CD14-positive monocyte (primary cell): ENCODE measurements at regions not wholly inside any gene's neighbourhood (a gene's known extent, or its start where the extent isn't known, plus 50 kb on each side); places are given as distances from the start of the nearest gene placed in this dataset.

ENCODE experiments used
- DNase-seq, 3 donors: peaks; one replicate each; pipeline ENCODE4 v3.0.0-alpha.2; 2011 to 2022
- H2AFZ ChIP-seq: 2 replicates; pipeline ENCODE4 v1.6.0; 2012; ENCODE audit warnings: mild to moderate bottlenecking, low read depth, low read length, inconsistent platforms; ENCODE audit not compliant: insufficient read depth, poor library complexity, severe bottlenecking
- H3K27ac ChIP-seq, 2 donors: 1 replicate in 1 of 2; 2 replicates in 1 of 2; pipeline ENCODE4 v1.5.1; 2012 to 2013; ENCODE audit warnings: low read length in 2 of 2, control low read depth in 1 of 2, inconsistent platforms in 1 of 2, low read depth in 1 of 2, mild to moderate bottlenecking in 1 of 2
- H3K27me3 ChIP-seq, 2 donors: one replicate each; pipeline versions ENCODE4 v1.6.0 to v1.6.1; 2011 to 2013; ENCODE audit warnings: low read length in 2 of 2; ENCODE audit not compliant: control insufficient read depth in 2 of 2, insufficient read depth in 2 of 2
- H3K36me3 ChIP-seq, 2 donors: replicated peaks in 1 of 2; 1 replicate in 1 of 2; 2 replicates in 1 of 2; pipeline versions ENCODE4 v1.5.1 to v1.6.1; 2012 to 2013; ENCODE audit warnings: low read length in 2 of 2, control low read depth in 1 of 2, inconsistent platforms in 1 of 2, mild to moderate bottlenecking in 1 of 2; ENCODE audit not compliant: insufficient read depth in 2 of 2, control insufficient read depth in 1 of 2
- H3K4me1 ChIP-seq, 2 donors: 1 replicate in 1 of 2; 2 replicates in 1 of 2; pipeline versions ENCODE4 v1.5.1 to v1.6.1; 2012 to 2013; ENCODE audit warnings: low read length in 2 of 2, control low read depth in 1 of 2, inconsistent platforms in 1 of 2, mild to moderate bottlenecking in 1 of 2, moderate library complexity in 1 of 2; ENCODE audit not compliant: insufficient read depth in 2 of 2, control insufficient read depth in 1 of 2
- H3K4me2 ChIP-seq: replicated peaks from 2 replicates; pipeline ENCODE3; 2012; ENCODE audit warnings: low read length, moderate library complexity, mild to moderate bottlenecking; ENCODE audit not compliant: poor library complexity, severe bottlenecking; ENCODE audit errors: extremely low read depth
- H3K4me3 ChIP-seq, 3 experiments: fragments of 200-600 bp in 1 of 3; sonication (generic) in 1 of 3; replicated peaks in 1 of 3; 1 replicate in 2 of 3; 2 replicates in 1 of 3; pipeline ENCODE4 v1.5.1; 2011 to 2013; ENCODE audit warnings: low read length in 3 of 3, mild to moderate bottlenecking in 3 of 3, control low read depth in 2 of 3, low read depth in 2 of 3, inconsistent platforms in 1 of 3, moderate library complexity in 1 of 3
- H3K79me2 ChIP-seq: 2 replicates; pipeline ENCODE4 v1.6.0; 2012; ENCODE audit warnings: mild to moderate bottlenecking, control low read depth, inconsistent platforms, low read length, moderate library complexity; ENCODE audit not compliant: insufficient read depth
- H3K9ac ChIP-seq: 2 replicates; pipeline ENCODE4 v1.6.0; 2017; ENCODE audit warnings: low read length, mild to moderate bottlenecking; ENCODE audit not compliant: insufficient read depth, poor library complexity, severe bottlenecking
- H3K9me3 ChIP-seq, 2 donors: replicated peaks in 1 of 2; 1 replicate in 1 of 2; 2 replicates in 1 of 2; pipeline versions ENCODE4 v1.5.1 to v1.6.1; 2012 to 2013; ENCODE audit warnings: low read length in 2 of 2, control low read depth in 1 of 2; ENCODE audit not compliant: control insufficient read depth in 1 of 2, insufficient read depth in 1 of 2
- H4K20me1 ChIP-seq: 2 replicates; pipeline ENCODE4 v1.6.0; 2012; ENCODE audit warnings: mild to moderate bottlenecking, low read length, control low read depth, moderate library complexity; ENCODE audit not compliant: insufficient read depth
- H3K27ac Mint-ChIP-seq, 7 donors: one replicate each; pipeline ENCODE4 v1.8.0; 2020; ENCODE audit warnings: mild to moderate bottlenecking in 7 of 7, mixed read lengths in 7 of 7, moderate library complexity in 6 of 7, inconsistent platforms in 2 of 7
- H3K27me3 Mint-ChIP-seq, 3 donors: one replicate each; pipeline ENCODE4 v1.8.0; 2021 to 2022; ENCODE audit warnings: low read depth in 3 of 3, mild to moderate bottlenecking in 3 of 3, mixed read lengths in 3 of 3, moderate library complexity in 3 of 3, inconsistent platforms in 1 of 3
- H3K36me3 Mint-ChIP-seq, 2 donors: one replicate each; pipeline ENCODE4 v1.8.0; 2020; ENCODE audit warnings: mixed read lengths in 2 of 2, inconsistent platforms in 1 of 2, mild to moderate bottlenecking in 1 of 2
- H3K4me1 Mint-ChIP-seq: one replicate; pipeline ENCODE4 v1.8.0; 2020; ENCODE audit warnings: mild to moderate bottlenecking, mixed read lengths
- H3K4me3 Mint-ChIP-seq, 2 donors: one replicate each; pipeline ENCODE4 v1.8.0; 2020; ENCODE audit warnings: mild to moderate bottlenecking in 2 of 2, mixed read lengths in 2 of 2, moderate library complexity in 1 of 2
- H3K9me3 Mint-ChIP-seq, 7 donors: one replicate each; pipeline ENCODE4 v1.8.0; 2020 to 2022; ENCODE audit warnings: mixed read lengths in 7 of 7, mild to moderate bottlenecking in 6 of 7, moderate library complexity in 6 of 7, inconsistent platforms in 2 of 7
- CTCF ChIP-seq: fragments of 200-600 bp; IDR thresholded peaks from one replicate; pipeline ENCODE4 v1.8.0; 2022; ENCODE audit warnings: antibody characterized with exemption, mild to moderate bottlenecking
- WGBS: methylation state at CpG from one replicate; pipeline ENCODE4 v1.1.5; 2013; ENCODE audit warnings: missing lambda C conversion rate; ENCODE audit not compliant: insufficient coverage; 5-methylcytosine and 5-hydroxymethylcytosine counted together
- intact Hi-C, 2 donors: fragments of 100-400 bp; cut with micrococcal nuclease; formaldehyde crosslinking; loops; one replicate each; pipeline versions ENCODE4 v1.15.0 to v1.15.1; 2023

GRCh38 chr5:73373814-73374510 lies 74.6 kb downstream of the FOXD1 start:
- H3K79me2 ChIP-seq = no peaks in the 10 kb centered on the region
- H3K4me3 ChIP-seq = no peak overlapping the region
- peaks cover 53 to 74% (median 64%) of the 10 kb centered on the region in 3 donors for H3K27me3 Mint-ChIP-seq
- no peak for DNase-seq
- no peak overlapping the region for H3K9ac ChIP-seq
- H3K27ac Mint-ChIP-seq = no peak overlapping the region
- no peaks in the 10 kb centered on the region for H3K36me3 ChIP-seq
- no CpG with 5 or more reads among the region's 3 CpGs for WGBS
- TF ChIP-seq CTCF = no peak
- peaks cover 0 to under 1% of the 10 kb centered on the region in 2 donors for H3K36me3 Mint-ChIP-seq
- no peaks in the 10 kb centered on the region for H4K20me1 ChIP-seq
- peaks cover 66 to 74% of the 10 kb centered on the region in 2 donors for H3K27me3 ChIP-seq
- peaks cover 0 to 6% of the 10 kb centered on the region in 2 donors for H3K9me3 ChIP-seq
- no peak overlapping the region for H3K27ac ChIP-seq
- no peaks in the 10 kb centered on the region for H3K4me1 ChIP-seq
- no peak overlapping the region for H3K4me2 ChIP-seq
- intact Hi-C loops = no loop called here
- H3K9me3 Mint-ChIP-seq = peaks cover 0 to 9% (median 3%) of the 10 kb centered on the region in 7 donors
- H2AFZ ChIP-seq = no peak overlapping the region
- no peaks in the 10 kb centered on the region for H3K4me1 Mint-ChIP-seq
- no peak overlapping the region for H3K4me3 Mint-ChIP-seq

DNA sequence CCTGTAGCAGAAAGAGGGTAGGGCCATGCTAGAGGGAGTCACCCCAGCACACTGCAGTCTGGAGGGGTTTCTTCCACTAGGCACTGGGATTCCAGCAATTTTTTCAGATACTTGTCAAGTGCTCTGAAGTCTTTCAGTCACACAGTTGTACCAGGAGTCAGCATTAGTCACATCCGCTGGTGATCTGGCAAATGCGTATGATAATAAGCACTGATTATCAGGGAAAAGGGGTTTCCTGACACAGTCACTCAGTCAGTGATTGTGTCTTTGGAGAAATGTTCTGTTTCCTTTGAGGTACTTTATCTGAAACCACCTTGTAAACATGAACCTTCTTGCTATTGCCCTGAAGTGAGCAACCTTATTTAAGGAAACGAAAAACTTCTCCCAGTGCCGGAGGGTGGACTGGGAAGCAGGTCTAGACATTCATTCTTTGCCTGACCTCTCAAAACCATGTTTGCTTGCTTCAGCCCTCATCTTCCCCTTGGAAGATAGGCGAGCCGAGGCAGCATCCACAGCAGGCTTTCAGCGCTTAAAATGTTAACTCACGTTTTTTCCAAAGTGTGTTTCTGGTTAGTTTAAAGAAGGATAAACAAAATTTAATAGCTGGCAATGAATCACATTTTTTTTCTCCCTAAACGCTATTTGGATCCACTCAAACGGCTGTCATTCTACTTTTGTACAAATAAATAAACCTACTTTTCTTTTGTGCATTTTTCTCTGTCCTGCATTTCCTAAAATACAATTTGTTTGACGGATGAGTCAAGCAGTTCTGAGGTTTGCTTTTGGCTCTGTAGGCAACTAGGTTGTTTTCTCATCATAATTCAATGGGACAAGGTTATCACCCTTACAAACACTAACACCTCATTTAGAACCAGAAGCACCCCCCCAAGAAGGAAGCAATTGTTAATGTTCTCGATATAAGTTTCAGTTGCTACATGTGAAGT lies 77.7 kb downstream of the FOXD1 start:
- H3K36me3 Mint-ChIP-seq = no peaks in the 10 kb centered on the region
- WGBS = 61% methylated on average over 3 of the region's 12 CpGs
- Histone ChIP-seq H2AFZ (no peak overlapping the region), H3K9me3 (no peaks in the 10 kb centered on the region), H4K20me1 (no peaks in the 10 kb centered on the region), H3K4me3 (no peak overlapping the region), H3K9ac (no peak overlapping the region), H3K36me3 (no peaks in the 10 kb centered on the region), H3K27me3 (peaks cover 38 to 49% of the 10 kb centered on the region in 2 donors), H3K79me2 (no peaks in the 10 kb centered on the region), H3K27ac (no peak overlapping the region), H3K4me2 (no peak overlapping the region), H3K4me1 (no peaks in the 10 kb centered on the region)
- H3K27me3 Mint-ChIP-seq = peaks cover 39 to 61% (median 51%) of the 10 kb centered on the region in 3 donors
- H3K9me3 Mint-ChIP-seq = peaks cover 0 to 4% (median 2%) of the 10 kb centered on the region in 7 donors
- no peak overlapping the region for H3K4me3 Mint-ChIP-seq
- TF ChIP-seq CTCF = no peak
- intact Hi-C loops = no loop called here
- H3K27ac Mint-ChIP-seq = no peak overlapping the region
- H3K4me1 Mint-ChIP-seq = no peaks in the 10 kb centered on the region
- no peak for DNase-seq
